ENCODE measurements at regions not wholly inside any gene's neighbourhood (a gene's known extent, or its start where the extent isn't known, plus 50 kb on each side); places are given as distances from the start of the nearest gene placed in this dataset.

DNA sequence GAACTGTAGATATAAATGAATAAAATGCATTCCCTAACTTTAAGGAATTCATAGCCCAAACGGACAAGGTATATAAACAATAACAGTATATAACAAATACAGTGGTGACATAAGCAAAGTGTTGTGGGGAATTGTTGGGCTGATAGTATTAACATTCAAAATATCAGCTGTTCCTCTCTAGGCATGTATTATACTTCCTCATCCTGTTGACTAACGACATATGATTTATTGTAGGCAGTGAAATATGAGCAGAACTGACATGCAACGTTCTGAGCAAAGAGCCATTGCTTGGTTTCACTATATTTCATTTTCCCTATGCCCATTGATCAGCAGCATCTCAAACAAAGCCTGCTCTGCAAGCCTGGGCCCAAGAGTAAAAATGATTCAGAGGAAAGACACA lies 143.9 kb downstream of the PTCHD1 start:
- no peaks in the 10 kb centered on the region for H3K4me1 ChIP-seq (ENCODE audit: control insufficient read depth, extremely low read depth, insufficient read depth, low read length)
- H2AFZ ChIP-seq (ENCODE audit: low read length): no peak overlapping the region
- H3K27ac ChIP-seq (ENCODE audit: insufficient read depth, low read length): no peak overlapping the region
- no peaks in the 10 kb centered on the region for H4K20me1 ChIP-seq (ENCODE audit: control insufficient read depth, extremely low read depth, insufficient read depth, low read length)
- DNase-seq (ENCODE audit: low read depth in 2 of 2): no peak
- H3K9ac ChIP-seq (ENCODE audit: insufficient read depth, low read length): no peak overlapping the region
- no peak overlapping the region for H3K4me3 ChIP-seq (replicated peaks in 1 of 4; ENCODE audit: control extremely low read depth in 1 of 4, insufficient read depth in 1 of 4, low read depth in 3 of 4, low read length in 4 of 4)
- H3K79me2 ChIP-seq (ENCODE audit: control insufficient read depth, insufficient read depth, low read length): no peaks in the 10 kb centered on the region
- H3K4me2 ChIP-seq (ENCODE audit: extremely low read depth, insufficient read depth, low read length): no peak overlapping the region
- H3K27me3 ChIP-seq (ENCODE audit: control insufficient read depth, insufficient read depth, low read length): no peaks in the 10 kb centered on the region
- no peaks in the 10 kb centered on the region for H3K9me3 ChIP-seq (ENCODE audit: control insufficient read depth, insufficient read depth, low read depth, low read length)
- TF ChIP-seq EZH2 (IDR thresholded peaks at IDR 0.05; ENCODE audit: low read length, missing control alignments): no peak
- TF ChIP-seq, protein P1, sequence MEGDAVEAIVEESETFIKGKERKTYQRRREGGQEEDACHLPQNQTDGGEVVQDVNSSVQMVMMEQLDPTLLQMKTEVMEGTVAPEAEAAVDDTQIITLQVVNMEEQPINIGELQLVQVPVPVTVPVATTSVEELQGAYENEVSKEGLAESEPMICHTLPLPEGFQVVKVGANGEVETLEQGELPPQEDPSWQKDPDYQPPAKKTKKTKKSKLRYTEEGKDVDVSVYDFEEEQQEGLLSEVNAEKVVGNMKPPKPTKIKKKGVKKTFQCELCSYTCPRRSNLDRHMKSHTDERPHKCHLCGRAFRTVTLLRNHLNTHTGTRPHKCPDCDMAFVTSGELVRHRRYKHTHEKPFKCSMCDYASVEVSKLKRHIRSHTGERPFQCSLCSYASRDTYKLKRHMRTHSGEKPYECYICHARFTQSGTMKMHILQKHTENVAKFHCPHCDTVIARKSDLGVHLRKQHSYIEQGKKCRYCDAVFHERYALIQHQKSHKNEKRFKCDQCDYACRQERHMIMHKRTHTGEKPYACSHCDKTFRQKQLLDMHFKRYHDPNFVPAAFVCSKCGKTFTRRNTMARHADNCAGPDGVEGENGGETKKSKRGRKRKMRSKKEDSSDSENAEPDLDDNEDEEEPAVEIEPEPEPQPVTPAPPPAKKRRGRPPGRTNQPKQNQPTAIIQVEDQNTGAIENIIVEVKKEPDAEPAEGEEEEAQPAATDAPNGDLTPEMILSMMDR (conservative IDR thresholded peaks at IDR 0.05 in 1 of 2, IDR thresholded peaks at IDR 0.05 in 1 of 2; ENCODE audit: low read depth in 1 of 2, low read length in 2 of 2): no peak
- H3K36me3 ChIP-seq (ENCODE audit: control insufficient read depth, insufficient read depth, low read length): no peaks in the 10 kb centered on the region

DNA sequence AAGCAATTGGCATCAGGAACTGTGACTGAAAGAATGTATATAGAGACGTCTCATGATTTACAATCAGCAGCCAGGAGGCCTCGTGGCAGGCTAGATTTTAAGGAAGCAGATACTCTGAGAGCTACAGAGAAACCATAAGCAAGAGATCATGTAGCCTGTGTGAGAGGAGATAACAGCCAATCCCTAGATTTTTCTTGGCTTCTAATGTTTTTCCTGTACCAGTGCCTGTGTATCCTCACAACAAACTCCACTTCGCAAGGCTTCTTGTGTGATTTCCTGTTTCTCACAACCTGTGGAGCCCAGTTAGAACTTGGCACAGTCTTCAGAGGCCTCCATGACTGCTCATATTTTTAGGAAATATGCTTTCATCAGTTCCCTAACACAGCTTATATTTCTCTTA lies 147.9 kb downstream of the PTCHD1 start:
- Histone ChIP-seq H3K27me3 (ENCODE audit: control insufficient read depth, insufficient read depth, low read length) (no peaks in the 10 kb centered on the region), H3K4me2 (ENCODE audit: extremely low read depth, insufficient read depth, low read length) (no peak overlapping the region), H3K9me3 (ENCODE audit: control insufficient read depth, insufficient read depth, low read depth, low read length) (no peaks in the 10 kb centered on the region), H3K4me1 (ENCODE audit: control insufficient read depth, extremely low read depth, insufficient read depth, low read length) (no peaks in the 10 kb centered on the region), H3K9ac (ENCODE audit: insufficient read depth, low read length) (no peak overlapping the region), H3K36me3 (ENCODE audit: control insufficient read depth, insufficient read depth, low read length) (no peaks in the 10 kb centered on the region), H4K20me1 (ENCODE audit: control insufficient read depth, extremely low read depth, insufficient read depth, low read length) (no peaks in the 10 kb centered on the region), H2AFZ (ENCODE audit: low read length) (no peak overlapping the region), H3K27ac (ENCODE audit: insufficient read depth, low read length) (no peak overlapping the region), H3K4me3 (replicated peaks in 1 of 4; ENCODE audit: control extremely low read depth in 1 of 4, insufficient read depth in 1 of 4, low read depth in 3 of 4, low read length in 4 of 4) (no peak overlapping the region), H3K79me2 (ENCODE audit: control insufficient read depth, insufficient read depth, low read length) (no peaks in the 10 kb centered on the region)
- no peak for TF ChIP-seq EZH2 (IDR thresholded peaks at IDR 0.05; ENCODE audit: low read length, missing control alignments)
- TF ChIP-seq, protein P1 (conservative IDR thresholded peaks at IDR 0.05 in 1 of 2, IDR thresholded peaks at IDR 0.05 in 1 of 2; ENCODE audit: low read depth in 1 of 2, low read length in 2 of 2): no peak
- DNase-seq (ENCODE audit: low read depth in 2 of 2): no peak

DNA sequence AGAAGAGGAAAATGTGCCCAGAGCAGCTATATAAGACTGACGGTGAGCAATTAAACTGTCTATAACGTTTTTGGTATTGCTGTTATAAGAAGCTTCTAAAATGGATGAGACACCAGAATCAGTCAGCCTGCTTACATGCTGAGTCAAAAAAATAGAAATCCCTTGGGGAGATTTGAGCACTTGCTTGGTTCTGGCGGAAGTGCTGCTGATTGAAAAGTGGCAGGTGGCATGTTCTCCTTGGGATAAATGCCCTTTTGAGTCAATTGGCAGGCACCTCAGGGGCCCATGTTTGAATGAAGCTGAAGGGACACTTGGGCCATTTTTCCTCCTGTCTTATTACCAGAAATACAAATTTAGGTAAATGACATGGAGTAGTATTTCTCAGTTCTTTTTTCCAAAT lies 148.7 kb downstream of the PTCHD1 start:
- Histone ChIP-seq H3K36me3 (ENCODE audit: control insufficient read depth, insufficient read depth, low read length) (no peaks in the 10 kb centered on the region), H3K4me2 (ENCODE audit: extremely low read depth, insufficient read depth, low read length) (no peak overlapping the region), H3K27me3 (ENCODE audit: control insufficient read depth, insufficient read depth, low read length) (no peaks in the 10 kb centered on the region), H3K9ac (ENCODE audit: insufficient read depth, low read length) (no peak overlapping the region), H3K4me3 (replicated peaks in 1 of 4; ENCODE audit: control extremely low read depth in 1 of 4, insufficient read depth in 1 of 4, low read depth in 3 of 4, low read length in 4 of 4) (no peak overlapping the region), H3K27ac (ENCODE audit: insufficient read depth, low read length) (no peak overlapping the region), H4K20me1 (ENCODE audit: control insufficient read depth, extremely low read depth, insufficient read depth, low read length) (no peaks in the 10 kb centered on the region), H3K9me3 (ENCODE audit: control insufficient read depth, insufficient read depth, low read depth, low read length) (no peaks in the 10 kb centered on the region), H3K79me2 (ENCODE audit: control insufficient read depth, insufficient read depth, low read length) (no peaks in the 10 kb centered on the region), H2AFZ (ENCODE audit: low read length) (no peak overlapping the region), H3K4me1 (ENCODE audit: control insufficient read depth, extremely low read depth, insufficient read depth, low read length) (no peaks in the 10 kb centered on the region)
- TF ChIP-seq EZH2 (IDR thresholded peaks at IDR 0.05; ENCODE audit: low read length, missing control alignments): no peak
- TF ChIP-seq, protein P1 (conservative IDR thresholded peaks at IDR 0.05 in 1 of 2, IDR thresholded peaks at IDR 0.05 in 1 of 2; ENCODE audit: low read depth in 1 of 2, low read length in 2 of 2): no peak
- no peak for DNase-seq (ENCODE audit: low read depth in 2 of 2)

Measured in fibroblast of lung (primary cell).